Prostate gland (tissue), 2 donors: ENCODE measurements at regions not wholly inside any gene's neighbourhood (a gene's known extent, or its start where the extent isn't known, plus 50 kb on each side); places are given as distances from the start of the nearest gene placed in this dataset.

Source experiments
- CTCF ChIP-seq, 4 experiments: fragments of 200-600 bp in 2 of 4; fragments of 450-650 bp in 2 of 4; sonication (generic) in 2 of 4; IDR thresholded peaks; 1 replicate in 3 of 4; 2 replicates in 1 of 4; pipeline ENCODE4 v1.5.1; 2016 to 2019; ENCODE audit warnings: antibody characterized with exemption in 4 of 4, mild to moderate bottlenecking in 2 of 4, moderate library complexity in 2 of 4
- POLR2A ChIP-seq: fragments of 450-650 bp; IDR thresholded peaks from one replicate; pipeline ENCODE4 v1.6.1; 2016; ENCODE audit warnings: antibody characterized with exemption, mild to moderate bottlenecking

- no peak for TF ChIP-seq CTCF (IDR thresholded peaks at IDR 0.05)
- no peak for TF ChIP-seq POLR2A
These were observed 129.6 kb upstream of the PPP1R26 start for GRCh38 chr9:135350003-135350315.
